ENCODE measurements at regions not wholly inside any gene's neighbourhood (a gene's known extent, or its start where the extent isn't known, plus 50 kb on each side); places are given as distances from the start of the nearest gene placed in this dataset.

DNA sequence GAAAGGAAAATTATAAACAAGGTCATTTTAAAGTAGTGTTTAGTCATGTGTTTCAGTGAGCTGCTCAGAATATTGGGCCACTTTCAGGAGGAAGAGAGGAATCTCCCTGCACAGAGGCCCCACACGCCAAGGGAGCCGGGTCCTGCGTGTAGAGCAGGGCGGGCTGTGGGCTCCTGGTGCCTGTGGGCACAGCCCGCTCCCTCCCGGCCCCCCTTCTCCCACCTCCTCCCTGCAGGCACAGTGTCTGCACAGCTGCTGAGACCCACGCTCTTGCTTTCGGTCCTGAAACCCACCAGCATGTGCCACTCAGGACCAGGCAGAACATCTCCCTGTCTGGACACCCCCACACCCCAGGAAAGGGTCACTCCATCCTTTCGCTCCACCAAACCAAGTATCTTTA lies 167.6 kb upstream of the SALL3 start:
- no peak for DNase-seq (ENCODE audit: low spot score)
- TF ChIP-seq, protein P1, sequence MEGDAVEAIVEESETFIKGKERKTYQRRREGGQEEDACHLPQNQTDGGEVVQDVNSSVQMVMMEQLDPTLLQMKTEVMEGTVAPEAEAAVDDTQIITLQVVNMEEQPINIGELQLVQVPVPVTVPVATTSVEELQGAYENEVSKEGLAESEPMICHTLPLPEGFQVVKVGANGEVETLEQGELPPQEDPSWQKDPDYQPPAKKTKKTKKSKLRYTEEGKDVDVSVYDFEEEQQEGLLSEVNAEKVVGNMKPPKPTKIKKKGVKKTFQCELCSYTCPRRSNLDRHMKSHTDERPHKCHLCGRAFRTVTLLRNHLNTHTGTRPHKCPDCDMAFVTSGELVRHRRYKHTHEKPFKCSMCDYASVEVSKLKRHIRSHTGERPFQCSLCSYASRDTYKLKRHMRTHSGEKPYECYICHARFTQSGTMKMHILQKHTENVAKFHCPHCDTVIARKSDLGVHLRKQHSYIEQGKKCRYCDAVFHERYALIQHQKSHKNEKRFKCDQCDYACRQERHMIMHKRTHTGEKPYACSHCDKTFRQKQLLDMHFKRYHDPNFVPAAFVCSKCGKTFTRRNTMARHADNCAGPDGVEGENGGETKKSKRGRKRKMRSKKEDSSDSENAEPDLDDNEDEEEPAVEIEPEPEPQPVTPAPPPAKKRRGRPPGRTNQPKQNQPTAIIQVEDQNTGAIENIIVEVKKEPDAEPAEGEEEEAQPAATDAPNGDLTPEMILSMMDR (IDR thresholded peaks at IDR 0.05): no peak
- no peak for ATAC-seq (ENCODE audit: low FRiP score)

- TF ChIP-seq, protein P1 (IDR thresholded peaks at IDR 0.05): no peak
- ATAC-seq (ENCODE audit: low FRiP score) (no peak), DNase-seq (ENCODE audit: low spot score) (no peak)
Observed at GRCh38 chr18:78813156-78813555, 166.5 kb upstream of the SALL3 start.

GRCh38 chr18:78813936-78814710 lies 165.5 kb upstream of the SALL3 start:
- DNase-seq (ENCODE audit: low spot score) (no peak), ATAC-seq (ENCODE audit: low FRiP score) (no peak)
- TF ChIP-seq, protein P1 (IDR thresholded peaks at IDR 0.05): no peak

- DNase-seq (ENCODE audit: low spot score): no peak
- no peak for ATAC-seq (ENCODE audit: low FRiP score)
- TF ChIP-seq, protein P1 (IDR thresholded peaks at IDR 0.05): no peak
Observed at GRCh38 chr18:78814766-78815165, 164.9 kb upstream of the SALL3 start.

DNA sequence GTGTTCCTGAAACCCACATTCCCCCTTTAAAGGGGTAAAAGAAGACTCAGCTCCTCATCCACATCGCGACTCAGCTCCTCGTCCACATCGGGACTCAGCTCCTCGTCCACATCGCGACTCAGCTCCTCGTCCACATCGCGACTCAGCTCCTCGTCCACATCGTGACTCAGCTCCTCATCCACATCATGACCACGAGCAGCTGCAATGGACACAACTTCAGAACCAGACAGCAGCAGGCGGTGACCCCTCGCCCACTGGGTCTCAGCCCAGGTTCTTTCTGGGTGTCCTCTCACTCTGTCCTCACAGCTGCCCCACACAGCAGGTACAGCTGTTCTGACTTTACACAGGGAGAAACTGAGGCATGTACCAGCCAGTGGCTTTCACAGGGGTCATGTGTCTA lies 163.5 kb upstream of the SALL3 start:
- TF ChIP-seq, protein P1 (IDR thresholded peaks at IDR 0.05): no peak
- no peak for DNase-seq (ENCODE audit: low spot score)
- no peak for ATAC-seq (ENCODE audit: low FRiP score)

GRCh38 chr18:78816916-78817315 lies 162.7 kb upstream of the SALL3 start:
- DNase-seq (ENCODE audit: low spot score) (no peak), ATAC-seq (ENCODE audit: low FRiP score) (no peak)
- TF ChIP-seq, protein P1 (IDR thresholded peaks at IDR 0.05): no peak

- TF ChIP-seq, protein P1 (IDR thresholded peaks at IDR 0.05): no peak
- ATAC-seq (ENCODE audit: low FRiP score) (no peak), DNase-seq (ENCODE audit: low spot score) (no peak)
Observed at GRCh38 chr18:78818495-78818894, 161.1 kb upstream of the SALL3 start.

All from omental fat pad (tissue), 3 donors.